Right atrium auricular region (tissue), 2 donors: ENCODE measurements at regions not wholly inside any gene's neighbourhood (a gene's known extent, or its start where the extent isn't known, plus 50 kb on each side); places are given as distances from the start of the nearest gene placed in this dataset.

Experiments used
- DNase-seq: peaks from one replicate; pipeline ENCODE4 v3.0.0-alpha.2; 2019; ENCODE audit warnings: low spot score
- H3K27ac ChIP-seq, 2 donors: fragments of 200-600 bp; sonication (generic); 1 replicate in 1 of 2; 2 replicates in 1 of 2; pipeline ENCODE4 v1.5.1; 2016 to 2019
- H3K27me3 ChIP-seq, 2 donors: fragments of 200-600 bp; sonication (generic); one replicate each; pipeline versions ENCODE4 v1.5.1 to v1.6.0; 2017 to 2019
- H3K36me3 ChIP-seq: fragments of 200-600 bp; sonication (generic); one replicate; pipeline ENCODE4 v1.5.1; 2016
- H3K4me1 ChIP-seq, 2 donors: fragments of 200-600 bp; sonication (generic); one replicate each; pipeline versions ENCODE4 v1.5.1 to v1.6.0; 2017 to 2019
- H3K4me3 ChIP-seq, 2 donors: fragments of 200-600 bp; sonication (generic); 1 replicate in 1 of 2; 2 replicates in 1 of 2; pipeline ENCODE4 v1.5.1; 2017 to 2019; ENCODE audit warnings: mild to moderate bottlenecking in 1 of 2, moderate library complexity in 1 of 2
- H3K9me3 ChIP-seq, 2 donors: fragments of 200-600 bp; sonication (generic); one replicate each; pipeline ENCODE4 v1.5.1; 2019
- CTCF ChIP-seq, 2 donors: fragments of 200-600 bp; sonication (generic); IDR thresholded peaks; one replicate each; pipeline ENCODE4 v1.5.1; 2019; ENCODE audit warnings: antibody characterized with exemption in 2 of 2

- Histone ChIP-seq H3K9me3 (peaks cover 0 to 7% of the 10 kb centered on the region in 2 donors), H3K27ac (no peak overlapping the region), H3K36me3 (no peaks in the 10 kb centered on the region), H3K4me3 (no peak overlapping the region), H3K4me1 (peaks cover 0 to 5% of the 10 kb centered on the region in 2 donors), H3K27me3 (no peaks in the 10 kb centered on the region)
- DNase-seq = no peak
- TF ChIP-seq CTCF (IDR thresholded peaks at IDR 0.05) = no peak
Measured at GRCh38 chr16:22681554-22682291, 132.2 kb upstream of the HS3ST2 start.

- Histone ChIP-seq H3K9me3 (peaks cover 0 to 17% of the 10 kb centered on the region in 2 donors), H3K27ac (no peak overlapping the region), H3K36me3 (no peaks in the 10 kb centered on the region), H3K27me3 (no peaks in the 10 kb centered on the region), H3K4me3 (no peak overlapping the region), H3K4me1 (peaks cover 0 to 5% of the 10 kb centered on the region in 2 donors)
- no peak for DNase-seq
- TF ChIP-seq CTCF (IDR thresholded peaks at IDR 0.05) = no peak
Measured at GRCh38 chr16:22683258-22683657, 130.7 kb upstream of the HS3ST2 start.

- H3K4me3 ChIP-seq = no peak overlapping the region
- no peaks in the 10 kb centered on the region for H3K36me3 ChIP-seq
- no peak for TF ChIP-seq CTCF (IDR thresholded peaks at IDR 0.05)
- peaks cover 0 to 17% of the 10 kb centered on the region in 2 donors for H3K9me3 ChIP-seq
- peak overlapping the region in 1 of 2 donors; percentile 72 for H3K27ac ChIP-seq
- no peak for DNase-seq
- peaks cover 0 to 5% of the 10 kb centered on the region in 2 donors for H3K4me1 ChIP-seq
- no peaks in the 10 kb centered on the region for H3K27me3 ChIP-seq
Measured at GRCh38 chr16:22683730-22684573, 130.0 kb upstream of the HS3ST2 start.

- DNase-seq = no peak
- TF ChIP-seq CTCF (IDR thresholded peaks at IDR 0.05) = no peak
- H3K4me1 ChIP-seq = peaks cover 0 to 5% of the 10 kb centered on the region in 2 donors
- H3K27ac ChIP-seq = peak overlapping the region in 1 of 2 donors; percentile 72
- peaks cover 0 to 17% of the 10 kb centered on the region in 2 donors for H3K9me3 ChIP-seq
- H3K36me3 ChIP-seq = no peaks in the 10 kb centered on the region
- H3K4me3 ChIP-seq = no peak overlapping the region
- H3K27me3 ChIP-seq = no peaks in the 10 kb centered on the region
Measured at GRCh38 chr16:22684574-22685458, 129.1 kb upstream of the HS3ST2 start.

- peak overlapping the region in 1 of 2 donors; percentile 72 for H3K27ac ChIP-seq
- H3K4me3 ChIP-seq = no peak overlapping the region
Measured at GRCh38 chr16:22685459-22685830, 128.5 kb upstream of the HS3ST2 start.

More at GRCh38 chr16:22685459-22685830, 128.5 kb upstream of the HS3ST2 start:
- no peak for TF ChIP-seq CTCF (IDR thresholded peaks at IDR 0.05)
- Histone ChIP-seq H3K9me3 (peaks cover 0 to 17% of the 10 kb centered on the region in 2 donors), H3K27me3 (no peaks in the 10 kb centered on the region), H3K36me3 (no peaks in the 10 kb centered on the region), H3K4me1 (peaks cover 0 to 5% of the 10 kb centered on the region in 2 donors)
- DNase-seq = peak; percentile 89
